GM12878 (cell line): ENCODE measurements at regions not wholly inside any gene's neighbourhood (a gene's known extent, or its start where the extent isn't known, plus 50 kb on each side); places are given as distances from the start of the nearest gene placed in this dataset.

ENCODE experiments used
- BCL11A ChIP-seq: IDR thresholded peaks from 2 replicates; pipeline ENCODE4 v1.6.1; 2011; ENCODE audit warnings: low read depth, low read length
- CREM ChIP-seq: IDR thresholded peaks from 2 replicates; pipeline ENCODE4 v1.6.1; 2014; ENCODE audit warnings: antibody characterized with exemption, low read depth
- CTCF ChIP-seq, 3 experiments: IDR thresholded peaks in 2 of 3; conservative IDR thresholded peaks in 1 of 3; 2 replicates each; pipeline ENCODE4 v1.5.1; 2011; ENCODE audit warnings: low read depth in 3 of 3, low read length in 3 of 3, mild to moderate bottlenecking in 3 of 3, control low read depth in 2 of 3, moderate library complexity in 2 of 3, inconsistent platforms in 1 of 3, mixed read lengths in 1 of 3; ENCODE audit not compliant: control insufficient read depth in 2 of 3, insufficient read depth in 1 of 3; ENCODE audit errors: extremely low read depth in 1 of 3
- HSF1 ChIP-seq: fragments of 150-350 bp; IDR thresholded peaks from 2 replicates; pipeline ENCODE4 v1.6.1; 2014; ENCODE audit warnings: mild to moderate bottlenecking, low read depth, low read length
- RELA ChIP-seq: fragments of 450-650 bp; IDR thresholded peaks from 2 replicates; pipeline ENCODE4 v1.8.0; 2014; ENCODE audit warnings: borderline replicate concordance; ENCODE audit not compliant: partially characterized antibody
- TF ChIP-seq, protein P1 (sequence below): IDR thresholded peaks from 2 replicates; pipeline ENCODE4 v1.6.1; 2012; ENCODE audit warnings: improper control_type of control experiment, low read depth, low read length; ENCODE audit not compliant: insufficient replicate concordance
- TF ChIP-seq, protein P2 (sequence below): fragments of 450-650 bp; formaldehyde crosslinking; IDR thresholded peaks from 2 replicates; pipeline ENCODE4 v1.4.0; 2022; ENCODE audit warnings: mild to moderate bottlenecking, moderate library complexity

GRCh38 chr2:15840148-15840547 lies 100.2 kb upstream of the MYCN start (continued):
- TF ChIP-seq, protein P1, sequence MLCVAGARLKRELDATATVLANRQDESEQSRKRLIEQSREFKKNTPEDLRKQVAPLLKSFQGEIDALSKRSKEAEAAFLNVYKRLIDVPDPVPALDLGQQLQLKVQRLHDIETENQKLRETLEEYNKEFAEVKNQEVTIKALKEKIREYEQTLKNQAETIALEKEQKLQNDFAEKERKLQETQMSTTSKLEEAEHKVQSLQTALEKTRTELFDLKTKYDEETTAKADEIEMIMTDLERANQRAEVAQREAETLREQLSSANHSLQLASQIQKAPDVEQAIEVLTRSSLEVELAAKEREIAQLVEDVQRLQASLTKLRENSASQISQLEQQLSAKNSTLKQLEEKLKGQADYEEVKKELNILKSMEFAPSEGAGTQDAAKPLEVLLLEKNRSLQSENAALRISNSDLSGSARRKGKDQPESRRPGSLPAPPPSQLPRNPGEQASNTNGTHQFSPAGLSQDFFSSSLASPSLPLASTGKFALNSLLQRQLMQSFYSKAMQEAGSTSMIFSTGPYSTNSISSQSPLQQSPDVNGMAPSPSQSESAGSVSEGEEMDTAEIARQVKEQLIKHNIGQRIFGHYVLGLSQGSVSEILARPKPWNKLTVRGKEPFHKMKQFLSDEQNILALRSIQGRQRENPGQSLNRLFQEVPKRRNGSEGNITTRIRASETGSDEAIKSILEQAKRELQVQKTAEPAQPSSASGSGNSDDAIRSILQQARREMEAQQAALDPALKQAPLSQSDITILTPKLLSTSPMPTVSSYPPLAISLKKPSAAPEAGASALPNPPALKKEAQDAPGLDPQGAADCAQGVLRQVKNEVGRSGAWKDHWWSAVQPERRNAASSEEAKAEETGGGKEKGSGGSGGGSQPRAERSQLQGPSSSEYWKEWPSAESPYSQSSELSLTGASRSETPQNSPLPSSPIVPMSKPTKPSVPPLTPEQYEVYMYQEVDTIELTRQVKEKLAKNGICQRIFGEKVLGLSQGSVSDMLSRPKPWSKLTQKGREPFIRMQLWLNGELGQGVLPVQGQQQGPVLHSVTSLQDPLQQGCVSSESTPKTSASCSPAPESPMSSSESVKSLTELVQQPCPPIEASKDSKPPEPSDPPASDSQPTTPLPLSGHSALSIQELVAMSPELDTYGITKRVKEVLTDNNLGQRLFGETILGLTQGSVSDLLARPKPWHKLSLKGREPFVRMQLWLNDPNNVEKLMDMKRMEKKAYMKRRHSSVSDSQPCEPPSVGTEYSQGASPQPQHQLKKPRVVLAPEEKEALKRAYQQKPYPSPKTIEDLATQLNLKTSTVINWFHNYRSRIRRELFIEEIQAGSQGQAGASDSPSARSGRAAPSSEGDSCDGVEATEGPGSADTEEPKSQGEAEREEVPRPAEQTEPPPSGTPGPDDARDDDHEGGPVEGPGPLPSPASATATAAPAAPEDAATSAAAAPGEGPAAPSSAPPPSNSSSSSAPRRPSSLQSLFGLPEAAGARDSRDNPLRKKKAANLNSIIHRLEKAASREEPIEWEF, result no peak
- TF ChIP-seq RELA, result no peak
- TF ChIP-seq CTCF (IDR thresholded peaks at IDR 0.05 in 2 of 3, conservative IDR thresholded peaks at IDR 0.05 in 1 of 3; ENCODE audit: control insufficient read depth in 2 of 3, extremely low read depth in 1 of 3, insufficient read depth in 1 of 3, low read depth in 3 of 3, low read length in 3 of 3), result no peak
- TF ChIP-seq CREM, result no peak
- TF ChIP-seq HSF1, result no peak
- no peak for TF ChIP-seq BCL11A
- TF ChIP-seq, protein P2, sequence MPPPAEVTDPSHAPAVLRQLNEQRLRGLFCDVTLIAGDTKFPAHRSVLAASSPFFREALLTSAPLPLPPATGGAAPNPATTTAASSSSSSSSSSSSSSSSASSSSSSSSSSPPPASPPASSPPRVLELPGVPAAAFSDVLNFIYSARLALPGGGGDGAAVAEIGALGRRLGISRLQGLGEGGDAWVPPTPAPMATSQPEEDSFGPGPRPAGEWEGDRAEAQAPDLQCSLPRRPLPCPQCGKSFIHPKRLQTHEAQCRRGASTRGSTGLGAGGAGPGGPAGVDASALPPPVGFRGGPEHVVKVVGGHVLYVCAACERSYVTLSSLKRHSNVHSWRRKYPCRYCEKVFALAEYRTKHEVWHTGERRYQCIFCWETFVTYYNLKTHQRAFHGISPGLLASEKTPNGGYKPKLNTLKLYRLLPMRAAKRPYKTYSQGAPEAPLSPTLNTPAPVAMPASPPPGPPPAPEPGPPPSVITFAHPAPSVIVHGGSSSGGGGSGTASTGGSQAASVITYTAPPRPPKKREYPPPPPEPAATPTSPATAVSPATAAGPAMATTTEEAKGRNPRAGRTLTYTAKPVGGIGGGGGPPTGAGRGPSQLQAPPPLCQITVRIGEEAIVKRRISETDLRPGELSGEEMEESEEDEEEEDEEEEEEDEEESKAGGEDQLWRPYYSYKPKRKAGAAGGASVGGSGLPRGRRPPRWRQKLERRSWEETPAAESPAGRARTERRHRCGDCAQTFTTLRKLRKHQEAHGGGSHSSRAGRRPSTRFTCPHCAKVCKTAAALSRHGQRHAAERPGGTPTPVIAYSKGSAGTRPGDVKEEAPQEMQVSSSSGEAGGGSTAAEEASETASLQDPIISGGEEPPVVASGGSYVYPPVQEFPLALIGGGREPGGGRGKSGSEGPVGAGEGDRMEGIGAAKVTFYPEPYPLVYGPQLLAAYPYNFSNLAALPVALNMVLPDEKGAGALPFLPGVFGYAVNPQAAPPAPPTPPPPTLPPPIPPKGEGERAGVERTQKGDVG (CRISPR knock-in tag), result no peak
